HFFc6 (cell line): ENCODE measurements at regions not wholly inside any gene's neighbourhood (a gene's known extent, or its start where the extent isn't known, plus 50 kb on each side); places are given as distances from the start of the nearest gene placed in this dataset.

Source experiments
- DNase-seq: peaks from one replicate; pipeline ENCODE4 v3.0.0-alpha.2; 2018
- H3K27ac Mint-ChIP-seq: 2 replicates; pipeline ENCODE4 v1.8.0; 2020; ENCODE audit warnings: mild to moderate bottlenecking, mixed read lengths
- H3K27me3 Mint-ChIP-seq: 2 replicates; pipeline ENCODE4 v1.8.0; 2021; ENCODE audit warnings: mild to moderate bottlenecking, moderate library complexity, mixed read lengths; ENCODE audit not compliant: insufficient read depth
- H3K36me3 Mint-ChIP-seq: 2 replicates; pipeline ENCODE4 v1.8.0; 2021; ENCODE audit warnings: low read depth, mixed read lengths
- H3K4me1 Mint-ChIP-seq: 2 replicates; pipeline ENCODE4 v1.8.0; 2020; ENCODE audit warnings: low read depth, mixed read lengths
- H3K4me3 Mint-ChIP-seq: 2 replicates; pipeline ENCODE4 v1.8.0; 2020; ENCODE audit warnings: mild to moderate bottlenecking, moderate library complexity, mixed read lengths
- H3K9me3 Mint-ChIP-seq: 2 replicates; pipeline ENCODE4 v1.8.0; 2020; ENCODE audit warnings: mild to moderate bottlenecking, mixed read lengths
- CTCF ChIP-seq: fragments of 200-600 bp; sonication (generic); IDR thresholded peaks from 2 replicates; pipeline ENCODE4 v1.5.0; 2021; ENCODE audit warnings: antibody characterized with exemption, mild to moderate bottlenecking

- no peak overlapping the region for H3K4me3 Mint-ChIP-seq
- H3K4me1 Mint-ChIP-seq: no peaks in the 10 kb centered on the region
- no peaks in the 10 kb centered on the region; the same call in 1 of the 2 replicates for H3K9me3 Mint-ChIP-seq
- H3K27me3 Mint-ChIP-seq: peaks cover 3% of the 10 kb centered on the region; the same call in 1 of the 2 replicates
- no peak overlapping the region for H3K27ac Mint-ChIP-seq
- H3K36me3 Mint-ChIP-seq: no peaks in the 10 kb centered on the region
- DNase-seq: no peak
- TF ChIP-seq CTCF: peak; percentile 28; the same call in 1 of the 2 replicates
Observed at GRCh38 chr16:73527187-73527586, 479.3 kb upstream of the ZFHX3 start.

- H3K27me3 Mint-ChIP-seq: peaks cover 3% of the 10 kb centered on the region
- DNase-seq: no peak
- H3K27ac Mint-ChIP-seq: no peak overlapping the region
- H3K4me1 Mint-ChIP-seq: no peaks in the 10 kb centered on the region
- no peak overlapping the region for H3K4me3 Mint-ChIP-seq
- no peaks in the 10 kb centered on the region; the same call in 1 of the 2 replicates for H3K9me3 Mint-ChIP-seq
- TF ChIP-seq CTCF: no peak
- H3K36me3 Mint-ChIP-seq: no peaks in the 10 kb centered on the region
Observed at GRCh38 chr16:73526011-73526804, 478.3 kb upstream of the ZFHX3 start.

GRCh38 chr16:73523209-73523608 is 475.3 kb upstream of the ZFHX3 start:
- Mint-ChIP-seq H3K27ac (no peak overlapping the region), H3K4me1 (no peaks in the 10 kb centered on the region), H3K9me3 (no peaks in the 10 kb centered on the region), H3K4me3 (no peak overlapping the region), H3K27me3 (no peaks in the 10 kb centered on the region; the same call in none of the 2 replicates), H3K36me3 (no peaks in the 10 kb centered on the region)
- TF ChIP-seq CTCF: no peak
- no peak for DNase-seq

- H3K4me1 Mint-ChIP-seq: no peaks in the 10 kb centered on the region
- H3K27ac Mint-ChIP-seq: no peak overlapping the region
- H3K9me3 Mint-ChIP-seq: no peaks in the 10 kb centered on the region
- no peak overlapping the region for H3K4me3 Mint-ChIP-seq
- no peaks in the 10 kb centered on the region; the same call in none of the 2 replicates for H3K27me3 Mint-ChIP-seq
- H3K36me3 Mint-ChIP-seq: no peaks in the 10 kb centered on the region
- TF ChIP-seq CTCF: no peak
- DNase-seq: no peak
Observed at GRCh38 chr16:73521499-73521898, 473.6 kb upstream of the ZFHX3 start.

GRCh38 chr16:73515616-73516015 is 467.7 kb upstream of the ZFHX3 start:
- TF ChIP-seq CTCF: no peak
- no peak overlapping the region for H3K27ac Mint-ChIP-seq
- H3K27me3 Mint-ChIP-seq: no peaks in the 10 kb centered on the region; the same call in 1 of the 2 replicates

More at GRCh38 chr16:73515616-73516015, 467.7 kb upstream of the ZFHX3 start:
- peaks cover 4% of the 10 kb centered on the region; the same call in 1 of the 2 replicates for H3K9me3 Mint-ChIP-seq
- H3K36me3 Mint-ChIP-seq: no peaks in the 10 kb centered on the region
- no peak for DNase-seq
- no peaks in the 10 kb centered on the region for H3K4me1 Mint-ChIP-seq
- H3K4me3 Mint-ChIP-seq: no peak overlapping the region
